Spinal cord (tissue), 9 donors: ENCODE measurements at regions not wholly inside any gene's neighbourhood (a gene's known extent, or its start where the extent isn't known, plus 50 kb on each side); places are given as distances from the start of the nearest gene placed in this dataset.

Source experiments
- DNase-seq, 6 donors: peaks; one replicate each; pipeline versions ENCODE4 v3.0.0 to v3.0.0-alpha.2; 2013 to 2015; ENCODE audit warnings: low spot score in 6 of 6, low read depth in 4 of 6
- H3K27ac ChIP-seq: one replicate; pipeline ENCODE4 v1.5.1; 2013; ENCODE audit warnings: low read depth, low read length, control low read depth
- H3K27me3 ChIP-seq: one replicate; pipeline ENCODE4 v1.6.1; 2013; ENCODE audit warnings: low read length; ENCODE audit not compliant: control insufficient read depth, insufficient read depth
- H3K36me3 ChIP-seq: one replicate; pipeline ENCODE4 v1.6.1; 2013; ENCODE audit warnings: low read length; ENCODE audit not compliant: control insufficient read depth, insufficient read depth
- H3K4me1 ChIP-seq: one replicate; pipeline ENCODE4 v1.6.1; 2013; ENCODE audit warnings: low read length; ENCODE audit not compliant: control insufficient read depth, insufficient read depth
- H3K4me3 ChIP-seq: one replicate; pipeline ENCODE4 v1.5.1; 2013; ENCODE audit warnings: low read depth, low read length, control low read depth
- H3K9me3 ChIP-seq: one replicate; pipeline ENCODE4 v1.6.1; 2013; ENCODE audit warnings: low read length; ENCODE audit not compliant: control insufficient read depth, insufficient read depth
- WGBS: methylation state at CpG from one replicate; pipeline ENCODE4 v1.1.5; 2013; ENCODE audit warnings: missing lambda C conversion rate; ENCODE audit not compliant: insufficient coverage; 5-methylcytosine and 5-hydroxymethylcytosine counted together
- donor health status: healthy.

- Histone ChIP-seq H3K4me3 (no peak overlapping the region), H3K9me3 (no peaks in the 10 kb centered on the region), H3K27ac (no peak overlapping the region), H3K27me3 (no peaks in the 10 kb centered on the region), H3K36me3 (no peaks in the 10 kb centered on the region), H3K4me1 (no peaks in the 10 kb centered on the region)
- no CpG with 5 or more reads among the region's 2 CpGs for WGBS
- DNase-seq = peak in 1 of 6 donors; percentile 20
Observed at GRCh38 chr13:38216181-38216580, 133.5 kb upstream of the UFM1 start.

DNA sequence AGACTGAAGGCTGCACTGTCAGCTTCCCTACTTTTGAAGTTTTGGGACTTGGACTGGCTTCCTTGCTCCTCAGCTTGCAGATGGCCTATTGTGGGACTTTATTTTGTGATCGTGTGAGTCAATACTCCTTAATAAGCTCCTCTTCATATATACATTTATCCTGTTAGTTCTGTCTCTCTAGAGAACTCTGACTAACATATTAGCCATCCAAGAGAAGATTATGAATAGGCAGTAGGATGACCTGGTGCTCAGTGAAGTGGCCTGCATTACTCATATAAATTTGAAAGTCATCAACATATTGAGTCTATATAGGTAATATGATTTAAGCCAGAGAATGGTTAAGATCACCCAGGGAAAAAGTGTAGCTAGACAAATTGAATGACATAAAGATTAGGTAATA, 136.3 kb upstream of the UFM1 start:
- Histone ChIP-seq H3K4me3 (no peak overlapping the region), H3K36me3 (no peaks in the 10 kb centered on the region), H3K9me3 (no peaks in the 10 kb centered on the region), H3K27ac (no peak overlapping the region), H3K4me1 (no peaks in the 10 kb centered on the region), H3K27me3 (no peaks in the 10 kb centered on the region)
- DNase-seq = no peak
- no CpG with 5 or more reads among the region's 1 CpG for WGBS

DNA sequence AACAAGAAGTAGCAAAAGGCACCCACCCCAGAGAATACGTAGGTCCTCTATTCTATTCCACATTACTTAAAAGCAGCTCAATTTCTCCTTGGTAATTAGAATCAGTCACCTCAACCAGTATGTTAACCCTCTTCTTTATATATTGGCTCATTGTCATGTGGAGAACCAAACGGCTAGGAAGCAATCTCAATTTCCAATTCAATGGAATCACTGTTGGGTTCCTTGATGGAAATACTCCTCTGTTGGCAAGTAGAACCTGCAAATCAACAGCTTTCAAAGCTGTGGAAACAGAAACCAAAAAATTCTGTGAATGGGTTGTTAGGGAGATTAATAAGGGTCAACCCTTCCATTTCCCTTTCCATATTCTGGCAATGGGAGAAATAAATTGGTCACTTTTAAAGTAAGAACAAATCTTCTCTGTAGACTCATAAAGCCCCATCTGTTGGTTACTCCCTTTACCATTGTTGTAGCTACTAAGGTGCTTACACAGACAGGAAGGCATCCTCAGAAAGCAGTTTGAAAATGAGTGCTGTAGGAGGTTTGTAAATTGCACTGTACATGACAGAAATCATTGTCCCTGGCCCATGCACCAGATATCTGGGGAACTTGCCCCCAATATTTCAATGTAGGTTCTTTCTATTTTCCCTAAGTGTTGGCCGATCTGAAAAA, 138.6 kb upstream of the UFM1 start:
- Histone ChIP-seq H3K27me3 (no peaks in the 10 kb centered on the region), H3K4me1 (no peaks in the 10 kb centered on the region), H3K4me3 (no peak overlapping the region), H3K9me3 (no peaks in the 10 kb centered on the region), H3K27ac (no peak overlapping the region), H3K36me3 (no peaks in the 10 kb centered on the region)
- WGBS = 44% methylated on average over 1 of the region's 3 CpGs
- no peak for DNase-seq

DNA sequence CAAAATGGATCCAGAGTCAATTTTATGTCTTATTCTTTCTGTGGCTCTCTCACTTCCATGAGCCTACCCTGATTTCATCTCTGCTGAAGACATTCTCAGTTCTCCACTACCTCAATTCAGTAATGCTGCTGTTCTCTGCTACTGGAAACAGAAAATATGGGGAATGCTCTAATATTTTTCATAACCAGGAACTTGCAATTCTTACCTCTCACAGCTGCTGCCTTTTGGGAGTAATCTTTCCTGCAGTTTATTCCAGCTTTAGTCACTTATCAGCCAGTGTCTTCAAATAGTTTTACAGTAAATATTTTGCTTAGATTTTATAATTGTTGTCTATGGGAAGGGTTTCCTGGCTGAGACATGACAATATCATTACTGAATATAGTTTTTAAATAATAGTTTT, 145.1 kb upstream of the UFM1 start:
- Histone ChIP-seq H3K36me3 (no peaks in the 10 kb centered on the region), H3K27ac (no peak overlapping the region), H3K4me1 (no peaks in the 10 kb centered on the region), H3K27me3 (no peaks in the 10 kb centered on the region), H3K4me3 (no peak overlapping the region), H3K9me3 (no peaks in the 10 kb centered on the region)
- peak in 1 of 6 donors; percentile 3 for DNase-seq

DNA sequence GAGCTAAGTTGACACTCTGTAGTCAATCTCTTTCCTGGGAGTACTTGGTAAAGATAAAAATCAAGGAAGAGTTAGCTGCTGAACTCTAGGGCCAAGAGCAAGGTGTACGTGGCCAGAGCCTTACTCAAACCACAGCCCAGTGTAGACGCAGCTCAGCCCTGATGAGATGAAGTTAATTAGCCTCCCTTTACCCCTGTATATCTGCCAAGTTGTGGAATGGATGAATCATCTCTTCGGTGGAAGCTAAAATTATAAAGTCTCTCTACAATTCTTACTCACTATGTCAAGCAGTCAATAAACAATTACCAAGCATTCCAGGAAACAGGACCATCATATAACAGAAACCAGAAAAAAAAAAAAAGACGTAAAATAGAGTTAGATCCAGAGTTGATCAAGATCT, 146.9 kb upstream of the UFM1 start:
- H3K4me1 ChIP-seq = no peaks in the 10 kb centered on the region
- no CpG with 5 or more reads among the region's 4 CpGs for WGBS

GRCh38 chr13:38191016-38191415, 158.6 kb upstream of the UFM1 start:
- Histone ChIP-seq H3K36me3 (no peaks in the 10 kb centered on the region), H3K9me3 (no peaks in the 10 kb centered on the region), H3K4me1 (no peaks in the 10 kb centered on the region), H3K4me3 (no peak overlapping the region), H3K27me3 (no peaks in the 10 kb centered on the region), H3K27ac (no peak overlapping the region)
- 100% methylated on average over 2 of the region's 3 CpGs for WGBS
- peak in 1 of 6 donors; percentile 4 for DNase-seq

More for the DNA sequence above, 146.9 kb upstream of the UFM1 start:
- no peaks in the 10 kb centered on the region for H3K36me3 ChIP-seq
- H3K27me3 ChIP-seq = no peaks in the 10 kb centered on the region
- H3K4me3 ChIP-seq = no peak overlapping the region
- DNase-seq = no peak
- no peaks in the 10 kb centered on the region for H3K9me3 ChIP-seq
- no peak overlapping the region for H3K27ac ChIP-seq

- DNase-seq = no peak
- no peaks in the 10 kb centered on the region for H3K27me3 ChIP-seq
- H3K9me3 ChIP-seq = no peaks in the 10 kb centered on the region
- H3K27ac ChIP-seq = no peak overlapping the region
- H3K36me3 ChIP-seq = no peaks in the 10 kb centered on the region
- no CpG with 5 or more reads among the region's 1 CpG for WGBS
- H3K4me3 ChIP-seq = no peak overlapping the region
- H3K4me1 ChIP-seq = no peaks in the 10 kb centered on the region
Observed at GRCh38 chr13:38180670-38181069, 169.0 kb upstream of the UFM1 start.

DNA sequence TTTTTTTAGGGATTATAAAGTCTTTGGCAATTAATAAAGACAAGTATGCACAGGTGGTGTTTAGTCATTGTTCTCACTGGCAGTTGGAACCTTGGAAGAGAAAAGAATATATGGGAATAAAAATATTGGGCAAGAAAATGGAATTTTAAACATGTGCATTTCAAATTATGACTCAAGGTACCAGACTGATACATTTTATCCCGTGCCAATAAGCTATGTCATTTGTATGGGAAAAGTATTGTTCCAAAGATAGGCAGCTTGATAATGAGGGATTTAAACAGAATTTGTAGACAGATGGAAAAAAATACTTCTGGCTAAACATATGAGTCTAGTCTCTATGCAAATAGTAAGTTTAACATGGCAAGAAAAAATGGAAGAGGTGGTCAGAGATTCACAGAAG, 169.5 kb upstream of the UFM1 start:
- H3K27me3 ChIP-seq = no peaks in the 10 kb centered on the region
- peak in 1 of 6 donors; percentile 76 for DNase-seq

GRCh38 chr13:38176664-38177063, 173.0 kb upstream of the UFM1 start:
- DNase-seq = no peak
- H3K27ac ChIP-seq = no peak overlapping the region
- H3K27me3 ChIP-seq = no peaks in the 10 kb centered on the region
- H3K9me3 ChIP-seq = no peaks in the 10 kb centered on the region
- H3K36me3 ChIP-seq = no peaks in the 10 kb centered on the region
- H3K4me3 ChIP-seq = no peak overlapping the region
- no peaks in the 10 kb centered on the region for H3K4me1 ChIP-seq

More for the DNA sequence above, 169.5 kb upstream of the UFM1 start:
- no peak overlapping the region for H3K27ac ChIP-seq
- WGBS = no CpG with 5 or more reads among the region's 1 CpG
- H3K4me1 ChIP-seq = no peaks in the 10 kb centered on the region
- H3K36me3 ChIP-seq = no peaks in the 10 kb centered on the region
- no peak overlapping the region for H3K4me3 ChIP-seq
- H3K9me3 ChIP-seq = no peaks in the 10 kb centered on the region

DNA sequence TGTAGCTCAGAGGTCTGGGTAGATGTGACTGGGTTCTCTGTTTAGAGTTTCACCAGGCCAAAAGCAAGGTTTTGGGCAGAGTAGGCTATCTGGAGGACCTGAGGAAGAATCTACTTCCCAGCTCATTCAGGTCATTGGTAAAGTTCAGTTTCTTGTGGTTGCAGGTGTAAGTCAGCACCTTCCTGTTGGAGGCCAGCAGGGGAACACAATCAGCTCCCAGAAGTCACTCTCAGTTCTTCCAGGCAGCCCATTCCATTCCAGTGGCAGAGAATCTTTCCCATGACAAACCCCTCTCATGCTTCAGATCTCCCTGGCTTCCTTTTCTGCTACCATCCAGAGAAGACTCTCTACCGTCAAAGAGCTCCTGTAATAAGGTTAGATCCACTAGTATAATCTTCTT, 176.2 kb upstream of the UFM1 start:
- H3K4me1 ChIP-seq = no peaks in the 10 kb centered on the region
- no peaks in the 10 kb centered on the region for H3K36me3 ChIP-seq
- H3K27me3 ChIP-seq = no peaks in the 10 kb centered on the region
- WGBS = no CpG with 5 or more reads among the region's 1 CpG
- H3K9me3 ChIP-seq = no peaks in the 10 kb centered on the region
- no peak overlapping the region for H3K27ac ChIP-seq
- DNase-seq = no peak
- H3K4me3 ChIP-seq = no peak overlapping the region
